Loucy (cell line): ENCODE measurements at regions not wholly inside any gene's neighbourhood (a gene's known extent, or its start where the extent isn't known, plus 50 kb on each side); places are given as distances from the start of the nearest gene placed in this dataset.

Experiments used
- H2AFZ ChIP-seq: fragments of 200-600 bp; sonication (generic); 2 replicates; pipeline ENCODE4 v1.6.0; 2016; ENCODE audit warnings: antibody characterized with exemption, mild to moderate bottlenecking, low read length, moderate library complexity
- H3F3A ChIP-seq: fragments of 200-600 bp; 2 replicates; pipeline ENCODE4 v1.6.0; 2016; ENCODE audit warnings: antibody characterized with exemption, low read depth, mild to moderate bottlenecking
- H3K27me3 ChIP-seq: fragments of 200-600 bp; sonication (generic); 2 replicates; pipeline ENCODE4 v1.6.1; 2014; ENCODE audit warnings: low read length, mild to moderate bottlenecking; ENCODE audit not compliant: insufficient read depth, poor library complexity, severe bottlenecking
- H3K36me3 ChIP-seq: fragments of 200-600 bp; sonication (generic); 2 replicates; pipeline ENCODE4 v1.6.1; 2016; ENCODE audit warnings: low read length; ENCODE audit not compliant: insufficient read depth
- H3K4me1 ChIP-seq: fragments of 200-600 bp; sonication (generic); 2 replicates; pipeline ENCODE4 v1.5.1; 2014; ENCODE audit warnings: low read length, mild to moderate bottlenecking; ENCODE audit not compliant: insufficient read depth, poor library complexity, severe bottlenecking
- H3K4me2 ChIP-seq: fragments of 200-600 bp; sonication (generic); 2 replicates; pipeline ENCODE4 v1.6.0; 2014; ENCODE audit warnings: antibody characterized with exemption, low read length, low read depth, mild to moderate bottlenecking; ENCODE audit not compliant: poor library complexity, severe bottlenecking
- H3K4me3 ChIP-seq: fragments of 200-600 bp; sonication (generic); 2 replicates; pipeline ENCODE4 v1.5.1; 2014; ENCODE audit warnings: low read length, mild to moderate bottlenecking, mixed read lengths; ENCODE audit not compliant: poor library complexity, severe bottlenecking
- H3K79me2 ChIP-seq: fragments of 200-600 bp; sonication (generic); 2 replicates; pipeline ENCODE4 v1.6.1; 2014; ENCODE audit warnings: low read length; ENCODE audit not compliant: insufficient read depth
- H3K9ac ChIP-seq: fragments of 200-600 bp; sonication (generic); 2 replicates; pipeline ENCODE4 v1.6.0; 2014; ENCODE audit warnings: mild to moderate bottlenecking, low read depth, low read length, moderate library complexity; ENCODE audit not compliant: poor library complexity, severe bottlenecking
- H3K9me2 ChIP-seq: fragments of 200-600 bp; sonication (generic); replicated peaks from 2 replicates; pipeline ENCODE4 v1.6.1; 2016; ENCODE audit warnings: low read depth, low read length, mixed read lengths
- H3K9me3 ChIP-seq: fragments of 200-600 bp; sonication (generic); 2 replicates; pipeline ENCODE4 v1.6.1; 2014; ENCODE audit warnings: mild to moderate bottlenecking, antibody characterized with exemption, low read length, low read depth; ENCODE audit not compliant: insufficient read depth
- H4K20me1 ChIP-seq: fragments of 200-600 bp; sonication (generic); 2 replicates; pipeline ENCODE4 v1.6.0; 2014; ENCODE audit warnings: antibody characterized with exemption, low read length, mild to moderate bottlenecking; ENCODE audit not compliant: insufficient read depth, poor library complexity, severe bottlenecking
- CTCF ChIP-seq: fragments of 200-600 bp; sonication (generic); conservative IDR thresholded peaks from 2 replicates; pipeline ENCODE4 v1.5.1; 2014; ENCODE audit warnings: mild to moderate bottlenecking, antibody characterized with exemption, low read length
- EZH2phosphoT487 ChIP-seq: fragments of 200-600 bp; IDR thresholded peaks from 2 replicates; pipeline ENCODE4 v1.6.1; 2018; ENCODE audit warnings: antibody characterized with exemption, mild to moderate bottlenecking, moderate library complexity, borderline replicate concordance

- no peaks in the 10 kb centered on the region for H4K20me1 ChIP-seq
- no peaks in the 10 kb centered on the region for H3K4me1 ChIP-seq
- H3K9me2 ChIP-seq, result no peaks in the 10 kb centered on the region
- H3K9me3 ChIP-seq, result no peaks in the 10 kb centered on the region
- H3K4me3 ChIP-seq, result no peak overlapping the region
- H3K27me3 ChIP-seq, result no peaks in the 10 kb centered on the region
- no peak for TF ChIP-seq CTCF
- TF ChIP-seq EZH2phosphoT487, result no peak
- no peak overlapping the region for H2AFZ ChIP-seq
- H3K4me2 ChIP-seq, result no peak overlapping the region
- H3K79me2 ChIP-seq, result no peaks in the 10 kb centered on the region
- no peak overlapping the region for H3K9ac ChIP-seq
- H3F3A ChIP-seq, result no peaks in the 10 kb centered on the region
- H3K36me3 ChIP-seq, result no peaks in the 10 kb centered on the region
Measured at GRCh38 chr9:22815246-22815645, 368.6 kb downstream of the DMRTA1 start.

- H3K9ac ChIP-seq, result no peak overlapping the region
- H3K4me2 ChIP-seq, result no peak overlapping the region
- H3K4me1 ChIP-seq, result no peaks in the 10 kb centered on the region
- H2AFZ ChIP-seq, result no peak overlapping the region
- H3K27me3 ChIP-seq, result no peaks in the 10 kb centered on the region
- no peak overlapping the region for H3K4me3 ChIP-seq
- no peaks in the 10 kb centered on the region for H3F3A ChIP-seq
- TF ChIP-seq CTCF (no peak), EZH2phosphoT487 (no peak)
- H3K9me3 ChIP-seq, result no peaks in the 10 kb centered on the region
- H4K20me1 ChIP-seq, result no peaks in the 10 kb centered on the region
- no peaks in the 10 kb centered on the region for H3K36me3 ChIP-seq
- H3K9me2 ChIP-seq, result no peaks in the 10 kb centered on the region
- H3K79me2 ChIP-seq, result no peaks in the 10 kb centered on the region
Measured at GRCh38 chr9:22817181-22817580, 370.6 kb downstream of the DMRTA1 start.

DNA sequence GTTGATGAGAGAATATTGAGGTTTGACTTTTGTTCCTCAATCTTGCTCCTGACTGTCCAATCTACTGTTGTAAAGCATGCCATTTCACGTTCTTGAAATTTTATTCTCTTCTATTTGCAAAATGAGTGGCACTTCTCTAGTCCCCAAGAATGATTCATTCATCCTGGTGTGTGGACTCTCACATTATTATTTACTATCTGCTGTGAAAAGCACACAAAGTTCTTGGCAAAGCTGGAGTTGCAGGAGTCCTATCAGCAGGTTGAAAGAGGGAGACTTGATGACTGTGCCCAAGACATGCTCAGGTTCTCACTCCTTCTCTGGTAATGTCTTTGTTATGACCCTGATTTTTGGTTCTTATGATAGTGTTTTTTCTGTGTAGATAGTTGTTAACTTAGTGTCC, 382.6 kb downstream of the DMRTA1 start:
- Histone ChIP-seq H3K4me2 (no peak overlapping the region), H3K4me3 (no peak overlapping the region), H3K27me3 (no peaks in the 10 kb centered on the region), H3K9me3 (no peaks in the 10 kb centered on the region), H3F3A (no peaks in the 10 kb centered on the region), H3K36me3 (no peaks in the 10 kb centered on the region), H2AFZ (no peak overlapping the region), H3K9me2 (no peaks in the 10 kb centered on the region), H3K9ac (no peak overlapping the region), H4K20me1 (no peaks in the 10 kb centered on the region), H3K79me2 (no peaks in the 10 kb centered on the region), H3K4me1 (no peaks in the 10 kb centered on the region)
- TF ChIP-seq EZH2phosphoT487 (no peak), CTCF (no peak)
